Psoas muscle (tissue), 7 donors: ENCODE measurements at regions not wholly inside any gene's neighbourhood (a gene's known extent, or its start where the extent isn't known, plus 50 kb on each side); places are given as distances from the start of the nearest gene placed in this dataset.

Source experiments
- ATAC-seq, 4 donors: fragments of 200-7000 bp; cut with Tn5 transposase; one replicate each; pipeline ENCODE4 v1.9.1; 2020; ENCODE audit warnings: moderate library complexity in 3 of 4, mild to moderate bottlenecking in 2 of 4
- DNase-seq, 2 donors: peaks; one replicate each; pipeline ENCODE4 v3.0.0-alpha.2; 2020
- H3K27ac ChIP-seq: fragments of 200-600 bp; one replicate; pipeline ENCODE4 v1.8.0; 2022
- H3K27me3 ChIP-seq, 3 donors: fragments of 200-600 bp in 1 of 3; one replicate each; pipeline versions ENCODE4 v1.6.1 to v1.8.0; 2013 to 2022; ENCODE audit warnings: low read length in 2 of 3, mild to moderate bottlenecking in 2 of 3, moderate library complexity in 1 of 3; ENCODE audit not compliant: insufficient read depth in 3 of 3
- H3K36me3 ChIP-seq, 2 donors: fragments of 200-600 bp in 1 of 2; one replicate each; pipeline versions ENCODE4 v1.6.1 to v1.8.0; 2013 to 2022; ENCODE audit warnings: low read depth in 1 of 2, mild to moderate bottlenecking in 1 of 2, moderate library complexity in 1 of 2; ENCODE audit not compliant: insufficient read depth in 1 of 2
- H3K4me1 ChIP-seq: fragments of 200-600 bp; one replicate; pipeline ENCODE4 v1.8.0; 2022
- H3K4me3 ChIP-seq: fragments of 200-600 bp; one replicate; pipeline ENCODE4 v1.8.0; 2022; ENCODE audit warnings: mild to moderate bottlenecking
- H3K9me3 ChIP-seq: fragments of 200-600 bp; one replicate; pipeline ENCODE4 v1.8.0; 2022
- WGBS, 3 donors: extraction: QIAGEN DNeasy Blood & Tissue Kit; methylation state at CpG; one replicate each; pipeline versions ENCODE4 v1.1.6 to v1.1.7; 2013; 5-methylcytosine and 5-hydroxymethylcytosine counted together
- intact Hi-C, 2 donors: fragments of 100-400 bp; cut with DNase I; formaldehyde crosslinking; loops; one replicate each; pipeline versions ENCODE4 v1.11.0 to v1.14.2; 2022
- TF ChIP-seq, protein P1 (sequence below): fragments of 200-600 bp; IDR thresholded peaks from one replicate; pipeline ENCODE4 v1.8.0; 2022; ENCODE audit warnings: antibody characterized with exemption
- donor health status: healthy with polysubstance abuse.
- donor health status: DM: no; HTN: no; CAD: no; lungs with moderate emphysema.
- donor health status: Bipolar disorder and iron deficiency.
- donor health status: healthy.
- donor health status: DM: yes; HTN: yes; CAD: no.
- donor health status: DM: no; HTN: no; CAD: no.
- donor health status: DM: yes; HTN: yes; CAD: no.

DNA sequence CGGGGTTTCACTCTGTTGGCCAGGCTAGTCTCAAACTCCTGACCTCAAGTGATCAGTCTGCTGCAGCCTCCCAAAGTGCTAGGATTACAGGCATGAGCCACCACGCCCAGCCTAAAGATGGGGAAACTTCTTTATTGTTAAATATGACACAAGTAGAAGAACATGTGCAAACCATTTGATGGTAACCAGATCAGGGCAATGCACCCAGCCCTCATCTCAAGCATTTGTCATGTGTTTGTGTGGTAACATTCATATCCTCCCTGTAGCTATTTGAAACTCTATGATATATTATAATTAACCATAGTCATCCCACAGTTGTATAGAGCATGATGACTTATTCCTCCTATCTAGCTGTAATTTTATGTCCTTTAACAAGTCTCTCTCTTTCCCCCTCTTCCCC lies 119.5 kb upstream of the TMPRSS2 start:
- H3K4me3 ChIP-seq, result no peak overlapping the region
- H3K27me3 ChIP-seq, result peaks cover 0 to 2% (median under 1%) of the 10 kb centered on the region in 3 donors
- no peaks in the 10 kb centered on the region for H3K9me3 ChIP-seq
- 97 to 100% (median 98%) methylated on average over 2 of the region's 2 CpGs for WGBS, 3 donors
- TF ChIP-seq, protein P1, sequence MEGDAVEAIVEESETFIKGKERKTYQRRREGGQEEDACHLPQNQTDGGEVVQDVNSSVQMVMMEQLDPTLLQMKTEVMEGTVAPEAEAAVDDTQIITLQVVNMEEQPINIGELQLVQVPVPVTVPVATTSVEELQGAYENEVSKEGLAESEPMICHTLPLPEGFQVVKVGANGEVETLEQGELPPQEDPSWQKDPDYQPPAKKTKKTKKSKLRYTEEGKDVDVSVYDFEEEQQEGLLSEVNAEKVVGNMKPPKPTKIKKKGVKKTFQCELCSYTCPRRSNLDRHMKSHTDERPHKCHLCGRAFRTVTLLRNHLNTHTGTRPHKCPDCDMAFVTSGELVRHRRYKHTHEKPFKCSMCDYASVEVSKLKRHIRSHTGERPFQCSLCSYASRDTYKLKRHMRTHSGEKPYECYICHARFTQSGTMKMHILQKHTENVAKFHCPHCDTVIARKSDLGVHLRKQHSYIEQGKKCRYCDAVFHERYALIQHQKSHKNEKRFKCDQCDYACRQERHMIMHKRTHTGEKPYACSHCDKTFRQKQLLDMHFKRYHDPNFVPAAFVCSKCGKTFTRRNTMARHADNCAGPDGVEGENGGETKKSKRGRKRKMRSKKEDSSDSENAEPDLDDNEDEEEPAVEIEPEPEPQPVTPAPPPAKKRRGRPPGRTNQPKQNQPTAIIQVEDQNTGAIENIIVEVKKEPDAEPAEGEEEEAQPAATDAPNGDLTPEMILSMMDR, result no peak
- DNase-seq (no peak), ATAC-seq (no peak)
- H3K36me3 ChIP-seq, result no peaks in the 10 kb centered on the region
- no peaks in the 10 kb centered on the region for H3K4me1 ChIP-seq
- H3K27ac ChIP-seq, result no peak overlapping the region
- intact Hi-C loops, result no loop called here

- ATAC-seq (no peak), DNase-seq (no peak)
- WGBS, 3 donors, result 76 to 82% (median 79%) methylated on average over 5 to 6 of the region's 6 CpGs
- TF ChIP-seq, protein P1, result no peak
- Histone ChIP-seq H3K4me3 (no peak overlapping the region), H3K27me3 (peaks cover 0 to 13% (median 2%) of the 10 kb centered on the region in 3 donors), H3K9me3 (no peaks in the 10 kb centered on the region), H3K4me1 (no peaks in the 10 kb centered on the region), H3K36me3 (no peaks in the 10 kb centered on the region), H3K27ac (no peak overlapping the region)
- intact Hi-C loops, result no loop called here
Measured at GRCh38 chr21:41626021-41626420, 118.1 kb upstream of the TMPRSS2 start.

GRCh38 chr21:41625428-41625827 lies 117.5 kb upstream of the TMPRSS2 start:
- no peak overlapping the region for H3K27ac ChIP-seq
- DNase-seq (no peak), ATAC-seq (no peak)
- no peaks in the 10 kb centered on the region for H3K36me3 ChIP-seq
- H3K9me3 ChIP-seq, result no peaks in the 10 kb centered on the region
- TF ChIP-seq, protein P1, result no peak
- no peak overlapping the region for H3K4me3 ChIP-seq
- intact Hi-C loops, result no loop called here
- peaks cover 0 to 17% (median 4%) of the 10 kb centered on the region in 3 donors for H3K27me3 ChIP-seq
- WGBS, 3 donors, result 75 to 82% (median 79%) methylated on average over 4 of the region's 4 CpGs
- no peaks in the 10 kb centered on the region for H3K4me1 ChIP-seq

GRCh38 chr21:41624674-41625310 lies 116.8 kb upstream of the TMPRSS2 start:
- no peaks in the 10 kb centered on the region for H3K36me3 ChIP-seq
- intact Hi-C loops, result no loop called here
- 67 to 73% (median 70%) methylated on average over 7 of the region's 7 CpGs for WGBS, 3 donors
- TF ChIP-seq, protein P1, result no peak
- no peaks in the 10 kb centered on the region for H3K9me3 ChIP-seq
- H3K4me3 ChIP-seq, result no peak overlapping the region
- no peak overlapping the region for H3K27ac ChIP-seq
- ATAC-seq (no peak), DNase-seq (no peak)
- no peaks in the 10 kb centered on the region for H3K4me1 ChIP-seq
- H3K27me3 ChIP-seq, result peaks cover 0 to 17% (median 4%) of the 10 kb centered on the region in 3 donors

- Histone ChIP-seq H3K9me3 (no peaks in the 10 kb centered on the region), H3K27ac (no peak overlapping the region), H3K36me3 (no peaks in the 10 kb centered on the region), H3K27me3 (peaks cover 0 to 17% (median 4%) of the 10 kb centered on the region in 3 donors), H3K4me1 (no peaks in the 10 kb centered on the region), H3K4me3 (no peak overlapping the region)
- ATAC-seq (no peak), DNase-seq (no peak)
- TF ChIP-seq, protein P1, result no peak
- WGBS, 3 donors, result 90 to 94% (median 91%) methylated on average over 8 of the region's 8 CpGs
- intact Hi-C loops, result no loop called here
Measured at GRCh38 chr21:41623945-41624344, 116.0 kb upstream of the TMPRSS2 start.
